ENCODE measurements at regions not wholly inside any gene's neighbourhood (a gene's known extent, or its start where the extent isn't known, plus 50 kb on each side); places are given as distances from the start of the nearest gene placed in this dataset.

- no peak for TF ChIP-seq POLR2A (IDR thresholded peaks at IDR 0.05)
- TF ChIP-seq CTCF (IDR thresholded peaks at IDR 0.05): no peak
Measured at GRCh38 chr3:72093270-72093991, 308.5 kb upstream of the PROK2 start.
